Fibroblast of skin of left biceps (primary cell): ENCODE measurements at regions not wholly inside any gene's neighbourhood (a gene's known extent, or its start where the extent isn't known, plus 50 kb on each side); places are given as distances from the start of the nearest gene placed in this dataset.

ENCODE experiments used
- DNase-seq, 2 experiments: peaks; one replicate each; pipeline ENCODE4 v3.0.0-alpha.2; 2013; ENCODE audit warnings: low read depth in 2 of 2

DNA sequence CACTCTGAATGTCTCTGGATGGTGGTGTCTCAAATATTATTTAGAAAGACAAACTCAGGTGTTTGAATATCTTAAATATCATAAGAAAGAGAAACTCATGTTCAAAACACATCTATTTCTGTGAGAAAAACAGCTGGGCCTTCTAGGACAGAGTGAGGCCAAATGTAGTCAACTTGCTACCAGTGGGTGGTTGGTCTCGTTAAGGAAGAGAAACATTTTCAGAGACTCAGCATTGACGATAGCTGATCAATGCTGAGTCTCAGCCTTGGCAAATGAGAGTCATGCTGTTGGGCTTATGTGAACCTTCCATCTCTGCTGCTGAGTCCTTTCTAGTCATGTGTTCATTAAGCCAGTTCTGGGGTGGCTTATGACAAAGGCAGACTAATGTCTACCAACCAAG lies 418.0 kb downstream of the CETN3 start:
- no peak for DNase-seq

DNA sequence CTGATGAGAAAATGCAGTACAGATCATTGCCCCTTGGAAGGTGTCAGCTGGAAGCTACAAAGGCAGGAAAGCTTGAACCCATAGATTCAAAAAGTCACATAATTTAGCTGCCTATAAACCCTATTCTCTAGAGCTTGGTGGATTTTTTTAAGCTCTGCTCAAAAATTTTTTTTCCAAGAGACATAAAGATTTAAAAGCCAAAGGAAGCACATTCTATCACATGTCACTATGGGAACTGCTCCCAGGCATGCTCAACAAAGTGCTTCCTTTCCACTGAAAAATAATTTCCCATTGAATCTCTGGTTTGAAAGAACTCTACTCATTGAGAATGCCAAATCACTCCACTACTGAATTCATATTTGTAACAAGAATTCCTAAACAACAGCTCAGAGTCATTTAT lies 419.8 kb downstream of the CETN3 start:
- no peak for DNase-seq

DNA sequence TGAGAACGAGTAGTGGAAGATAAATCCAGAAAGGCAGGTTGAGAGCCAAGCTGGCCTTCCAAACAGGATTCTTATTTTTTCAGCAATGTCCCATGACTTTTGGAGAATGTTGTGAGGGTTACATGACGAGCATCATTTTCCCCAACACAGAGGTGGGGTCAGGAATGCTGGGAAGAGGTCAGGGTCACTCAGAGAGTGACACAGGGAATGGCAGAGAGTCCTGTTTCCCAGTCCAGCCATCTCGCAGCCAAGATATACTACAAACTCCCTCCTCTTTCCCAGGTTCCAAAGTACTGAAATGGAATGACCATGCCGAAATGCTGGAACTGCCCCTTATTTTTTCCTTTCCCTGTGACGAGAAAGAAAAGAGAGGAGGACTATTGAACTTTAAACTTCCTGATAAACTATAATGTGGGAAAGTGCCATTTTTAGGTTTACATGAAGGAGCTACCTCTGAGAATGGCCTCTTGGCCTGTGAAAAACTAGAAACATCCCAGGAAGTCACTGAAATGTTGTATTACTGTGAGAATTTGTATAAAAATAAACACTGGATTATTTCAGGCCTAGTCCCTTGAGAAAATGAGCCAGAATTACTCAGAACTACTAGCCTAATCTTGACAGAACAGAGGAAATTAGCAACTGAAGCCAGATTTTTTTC lies 420.4 kb downstream of the CETN3 start:
- no peak for DNase-seq

DNA sequence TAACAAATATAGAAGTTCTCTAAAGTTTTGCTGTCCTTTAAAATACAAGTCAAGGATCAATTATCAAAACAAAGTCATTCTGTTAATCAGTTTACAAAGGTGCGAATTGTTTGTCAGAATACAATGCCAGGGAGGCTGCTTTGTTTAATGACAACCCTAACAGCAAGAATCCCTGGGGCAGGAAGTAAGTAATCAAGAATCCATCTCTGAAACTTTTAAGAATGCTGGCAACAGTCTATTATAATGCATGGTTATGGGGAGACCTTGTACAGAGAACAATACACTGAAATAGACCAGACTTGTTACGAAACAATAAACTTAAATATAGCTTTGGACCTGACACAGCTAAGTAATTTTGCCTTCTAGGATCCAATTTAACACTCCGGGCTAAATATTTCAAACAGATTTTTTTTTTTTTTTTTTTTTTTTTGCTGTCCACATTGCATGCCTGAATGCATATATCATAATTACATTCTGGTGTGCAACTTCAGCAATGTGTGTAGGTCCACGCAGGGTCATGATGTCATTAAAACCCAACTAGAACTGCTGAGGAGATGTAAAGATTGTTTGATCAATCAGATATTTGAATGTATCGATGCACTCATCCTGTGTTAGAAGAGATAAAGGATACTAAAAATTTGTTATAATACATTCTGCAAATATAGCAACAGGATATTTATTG lies 421.3 kb downstream of the CETN3 start:
- DNase-seq = peak in 1 of 2 experiments; percentile 15

DNA sequence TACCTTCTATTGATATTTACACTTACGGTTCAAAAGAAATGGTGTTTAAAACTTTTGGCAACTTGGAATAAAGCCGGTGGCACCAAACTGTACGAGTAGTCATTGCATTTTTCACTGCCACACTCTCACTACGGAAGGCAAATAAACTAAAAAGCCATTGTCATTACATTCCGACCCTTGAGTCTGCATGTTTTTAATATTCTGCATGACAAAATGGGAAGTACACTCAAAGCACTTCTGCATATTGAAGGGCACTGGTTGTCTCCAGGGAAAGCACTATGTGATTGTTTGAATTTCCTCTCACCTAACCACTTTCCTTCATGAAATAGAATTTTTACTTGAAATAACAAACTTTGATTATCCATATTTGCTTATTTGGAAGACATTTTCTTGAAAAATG lies 426.3 kb downstream of the CETN3 start:
- no peak for DNase-seq

DNA sequence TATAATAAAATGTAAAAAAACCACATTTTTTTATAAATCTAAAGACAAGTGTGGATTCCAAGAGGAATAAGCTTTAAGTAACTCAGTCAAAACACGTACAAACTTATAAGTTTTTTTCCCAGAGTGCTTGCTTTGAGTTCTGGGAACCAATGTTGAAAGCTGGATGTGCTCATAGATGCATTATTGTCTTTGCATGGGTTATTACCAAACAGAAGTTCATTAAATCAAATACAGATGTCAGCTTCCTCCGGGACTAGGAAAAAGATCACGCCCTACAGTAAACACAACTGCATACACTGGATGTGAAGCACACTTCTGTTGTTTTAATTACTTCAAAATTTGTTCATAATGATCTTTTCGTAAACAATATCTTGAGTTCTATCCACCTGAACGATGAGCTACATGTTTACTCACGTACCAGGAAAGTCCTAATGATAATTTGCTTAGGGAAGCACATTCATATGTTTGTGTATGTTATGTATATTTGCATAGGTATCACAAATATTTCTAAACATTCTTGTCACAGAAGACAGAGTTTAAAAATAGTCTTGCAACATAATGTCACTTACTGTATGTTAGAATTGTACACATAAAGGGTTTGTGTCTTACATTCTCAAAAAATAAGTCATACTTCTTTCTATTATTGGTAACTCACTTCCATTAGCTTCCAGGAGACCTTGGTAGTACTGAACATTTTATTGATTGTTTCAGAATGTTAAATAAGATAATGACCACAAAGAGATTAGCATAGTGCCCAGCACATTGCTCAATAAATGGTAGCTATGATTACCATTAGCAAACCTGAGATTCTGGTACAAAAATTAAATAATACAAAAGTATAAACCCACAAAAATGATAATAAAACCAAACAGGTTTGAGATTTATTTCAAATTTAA lies 427.4 kb downstream of the CETN3 start:
- DNase-seq = peak in 1 of 2 experiments; percentile 54

DNA sequence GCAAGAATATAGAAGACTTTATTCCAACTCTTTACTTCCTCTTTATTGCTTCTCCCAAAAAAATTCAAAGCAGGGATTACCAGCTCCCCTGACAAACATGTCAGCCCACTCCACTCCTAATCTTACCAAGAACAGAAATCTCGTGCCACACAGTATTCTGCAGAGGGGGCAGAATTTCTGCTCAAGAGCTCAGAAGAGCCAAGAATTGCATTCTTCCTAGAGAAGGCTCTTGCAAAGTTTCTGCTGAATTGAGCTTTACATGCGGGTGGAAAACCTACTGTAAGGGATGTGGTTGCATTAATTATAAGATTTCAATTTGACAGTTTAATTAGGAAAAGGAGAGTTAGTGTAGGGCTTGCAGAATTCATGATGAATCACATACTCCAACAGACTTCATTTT lies 428.5 kb downstream of the CETN3 start:
- DNase-seq = no peak

DNA sequence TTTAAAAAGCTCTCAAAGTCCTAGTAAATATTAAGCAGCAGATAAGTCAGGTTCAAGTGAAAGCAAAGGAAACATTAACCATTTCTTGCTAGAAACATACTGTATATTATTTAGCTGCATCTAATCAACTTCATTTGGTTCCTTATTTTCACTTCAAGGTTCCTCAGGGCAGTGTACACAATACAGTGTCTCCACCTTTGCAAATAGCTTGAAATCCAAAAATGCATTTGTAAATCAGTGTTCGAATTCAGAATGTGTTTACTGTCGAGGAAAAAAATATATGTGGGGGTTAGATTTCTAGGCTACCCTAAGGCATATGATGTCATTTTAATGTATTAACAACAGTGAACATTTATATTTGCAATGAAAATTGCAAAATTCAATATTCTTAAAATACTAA lies 436.0 kb downstream of the CETN3 start:
- DNase-seq = no peak

DNA sequence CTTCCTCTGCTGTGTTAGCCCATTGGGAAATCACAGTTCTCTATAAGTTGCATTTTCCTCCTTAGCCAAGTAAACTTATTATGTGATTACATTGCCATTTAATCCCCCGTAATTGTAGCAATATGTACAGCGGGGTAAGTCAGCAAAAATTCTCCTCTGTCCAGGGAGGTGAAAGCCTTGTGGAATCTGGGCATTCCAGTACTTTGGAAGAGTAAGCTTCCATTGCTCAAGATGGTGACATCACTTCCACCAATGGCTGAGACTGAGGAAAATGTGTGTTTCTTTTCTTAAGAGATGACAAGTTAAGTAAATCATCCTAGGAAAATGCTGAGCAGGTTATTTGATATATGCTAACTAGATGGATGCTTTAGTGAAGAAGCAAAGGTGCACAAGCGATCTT lies 436.7 kb downstream of the CETN3 start:
- DNase-seq = peak in 1 of 2 experiments; percentile 41

DNA sequence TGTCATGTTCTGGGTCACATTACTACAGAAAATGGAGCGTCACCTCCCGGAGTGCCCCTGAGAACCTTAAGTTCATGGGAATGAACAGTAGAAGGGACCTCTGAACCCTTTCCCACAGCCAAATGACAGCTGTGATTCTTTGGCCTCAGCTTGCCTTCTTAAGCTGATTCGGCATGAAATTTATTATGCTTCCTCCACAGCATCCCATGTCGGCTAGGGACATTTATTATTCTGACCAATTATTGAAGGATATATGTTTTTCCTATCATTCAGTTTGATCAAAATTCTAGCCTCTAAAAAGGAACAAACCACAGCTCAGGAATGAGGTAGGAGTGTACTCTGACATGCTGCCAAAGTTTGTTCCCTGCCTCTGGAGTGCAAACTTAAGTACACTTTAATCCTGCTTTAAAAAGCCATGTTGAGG lies 440.6 kb downstream of the CETN3 start:
- no peak for DNase-seq

DNA sequence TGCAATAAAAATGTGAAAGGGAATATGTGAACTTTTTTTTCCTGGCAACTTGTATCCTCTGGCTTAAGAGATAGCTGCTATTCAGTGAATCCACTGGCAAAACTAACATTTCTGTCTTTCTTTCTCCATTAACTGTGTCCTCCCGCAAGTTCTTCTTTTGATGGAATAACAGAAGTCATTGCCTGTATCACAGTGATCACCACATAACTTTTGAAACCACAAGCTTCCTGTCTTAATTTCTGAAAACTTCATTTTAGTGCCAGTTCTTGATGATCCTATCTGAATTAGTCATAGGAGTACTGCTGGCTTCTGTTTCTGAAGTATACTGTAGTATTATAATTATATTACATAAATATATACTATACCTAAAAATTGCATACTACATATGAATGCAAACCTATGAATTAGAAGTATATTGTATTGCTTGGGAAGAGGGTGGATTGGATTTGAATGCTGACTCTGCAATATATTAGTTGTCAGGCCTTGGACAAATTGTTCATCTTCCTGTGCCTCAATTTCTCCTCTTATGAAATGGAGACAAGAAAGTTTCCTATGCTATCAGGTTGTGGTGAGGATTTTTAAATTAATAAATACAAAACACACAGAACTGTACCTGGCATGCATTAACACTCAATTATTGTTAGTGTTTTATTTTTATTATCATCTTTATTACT lies 441.6 kb downstream of the CETN3 start:
- peak in 1 of 2 experiments; percentile 18 for DNase-seq

DNA sequence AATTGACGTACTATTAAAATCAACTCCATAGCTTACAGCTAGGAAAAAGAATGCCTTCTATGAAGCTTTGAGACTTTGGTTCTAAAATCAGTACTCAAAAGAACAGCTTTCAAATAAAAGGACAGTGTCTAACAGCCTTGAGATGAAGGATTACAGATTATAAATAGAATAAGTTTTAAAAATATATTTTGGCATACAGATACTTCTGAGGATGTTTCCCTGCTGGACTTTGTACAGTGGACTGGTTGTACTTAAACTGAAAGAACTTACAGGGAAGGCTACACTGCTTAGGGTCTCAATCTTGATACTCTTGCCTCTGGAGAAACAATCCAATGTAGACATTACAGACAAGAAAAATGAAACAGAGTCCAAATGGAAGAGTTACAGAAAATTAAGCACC lies 452.7 kb downstream of the CETN3 start:
- no peak for DNase-seq

DNA sequence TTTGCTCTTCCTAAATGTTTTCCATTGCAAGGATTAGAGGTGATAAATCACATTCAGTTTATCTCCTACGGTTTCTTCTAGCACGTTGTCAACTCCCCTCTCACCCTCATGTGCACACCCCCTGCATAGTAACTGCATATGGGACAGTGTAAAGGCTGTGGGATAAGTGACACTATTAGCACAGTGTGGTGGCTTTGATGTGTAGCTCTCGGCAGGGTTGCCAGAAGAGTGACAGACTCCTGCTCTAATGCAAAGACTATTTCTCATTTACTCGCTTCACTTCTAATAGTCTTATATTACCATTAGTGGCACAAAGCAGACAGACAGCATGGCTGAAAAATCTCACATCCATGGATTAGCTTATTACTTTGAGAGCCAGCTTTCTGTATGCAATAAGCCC lies 454.6 kb downstream of the CETN3 start:
- DNase-seq = no peak

DNA sequence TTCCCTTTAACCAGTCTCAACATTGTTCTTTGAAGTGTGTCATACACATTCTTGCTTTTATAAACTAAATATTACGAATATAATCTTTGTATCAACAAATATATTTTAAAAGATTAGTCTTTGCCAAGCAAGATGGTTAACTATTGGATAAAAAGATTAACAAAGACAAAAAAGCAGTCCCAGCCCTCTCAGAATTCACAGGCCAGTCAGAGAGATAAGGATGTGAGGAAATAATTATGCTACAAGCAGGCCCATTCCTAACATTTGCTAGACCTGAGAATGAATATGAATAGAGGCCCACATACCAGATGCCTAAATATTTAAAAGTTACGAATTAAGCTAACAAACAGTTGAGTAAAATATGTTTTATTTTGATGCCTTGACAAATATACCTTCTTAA lies 457.7 kb downstream of the CETN3 start:
- no peak for DNase-seq

DNA sequence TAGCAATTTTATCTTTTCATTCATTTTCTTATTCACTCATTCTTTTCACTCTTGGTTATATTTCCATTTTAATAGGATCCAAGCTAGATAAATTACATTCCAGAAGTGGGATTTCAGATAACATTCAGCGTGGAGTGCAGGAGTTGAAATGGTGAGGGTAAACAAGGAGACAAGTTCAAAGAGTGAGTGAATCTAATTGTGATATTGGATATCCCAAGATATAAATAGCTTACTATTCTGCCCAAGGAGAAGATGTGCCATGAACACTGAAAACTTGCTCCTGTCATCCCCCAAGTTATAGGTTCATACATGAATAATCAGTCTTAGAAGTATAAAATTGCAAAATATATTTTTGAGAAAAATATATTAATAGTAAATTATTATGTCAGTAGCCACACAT lies 459.3 kb downstream of the CETN3 start:
- no peak for DNase-seq

DNA sequence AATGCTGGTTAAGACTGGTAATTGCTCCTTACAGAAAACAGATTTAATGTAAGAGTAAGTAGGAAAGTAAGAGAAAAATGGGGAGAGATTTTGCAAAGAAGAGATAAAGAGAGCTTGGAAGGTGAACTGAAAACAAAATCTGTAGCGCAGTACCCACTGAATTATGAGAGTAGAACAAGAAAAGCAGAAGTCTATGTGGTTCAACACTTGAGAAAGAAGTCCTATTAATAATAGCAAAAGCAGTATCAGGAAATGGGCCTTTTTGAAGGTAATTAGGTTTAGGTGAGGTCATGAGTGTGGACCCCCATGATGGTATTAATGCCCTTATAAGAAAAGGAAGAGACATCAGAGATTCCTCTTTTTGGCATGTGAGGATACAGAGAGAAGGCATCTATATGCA lies 460.6 kb downstream of the CETN3 start:
- DNase-seq = no peak

DNA sequence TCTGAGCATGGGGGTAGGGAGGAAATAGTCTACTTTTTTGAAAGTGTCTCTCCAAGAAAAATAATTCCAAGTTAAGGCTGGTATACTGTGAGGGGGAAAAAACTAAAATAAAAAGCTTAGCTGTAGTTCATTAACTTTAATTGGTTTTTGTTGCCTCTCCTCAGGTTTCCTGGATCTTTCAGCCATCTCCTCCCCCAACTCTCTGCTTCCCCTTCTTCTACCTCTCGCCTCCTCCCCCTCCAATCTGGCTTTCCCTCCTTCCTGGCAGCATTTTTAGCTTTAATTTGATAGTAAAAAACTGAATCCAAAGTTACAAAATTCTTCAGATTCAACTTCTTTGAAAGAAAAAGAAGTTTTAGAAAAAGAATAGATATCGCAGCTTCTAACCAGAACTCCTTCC lies 462.6 kb downstream of the CETN3 start:
- no peak for DNase-seq

DNA sequence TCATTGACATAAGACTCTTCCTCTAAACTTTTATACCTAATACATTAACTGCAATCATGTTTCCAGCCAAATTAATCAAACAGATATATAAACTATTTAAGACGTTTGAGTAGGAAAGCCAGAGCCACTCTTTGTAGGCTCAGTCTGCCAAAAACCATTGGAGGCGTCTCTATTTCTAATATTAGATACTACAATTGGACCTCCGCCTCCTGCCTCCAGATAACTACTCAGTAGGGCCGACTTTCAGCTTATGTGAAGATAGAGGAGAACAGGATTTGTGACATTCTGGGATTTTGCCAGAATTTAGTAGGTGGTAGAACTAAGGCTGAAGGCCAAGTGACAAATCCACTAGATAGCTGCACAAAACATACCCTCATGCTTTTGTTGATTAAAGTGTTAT lies 463.0 kb downstream of the CETN3 start:
- no peak for DNase-seq

DNA sequence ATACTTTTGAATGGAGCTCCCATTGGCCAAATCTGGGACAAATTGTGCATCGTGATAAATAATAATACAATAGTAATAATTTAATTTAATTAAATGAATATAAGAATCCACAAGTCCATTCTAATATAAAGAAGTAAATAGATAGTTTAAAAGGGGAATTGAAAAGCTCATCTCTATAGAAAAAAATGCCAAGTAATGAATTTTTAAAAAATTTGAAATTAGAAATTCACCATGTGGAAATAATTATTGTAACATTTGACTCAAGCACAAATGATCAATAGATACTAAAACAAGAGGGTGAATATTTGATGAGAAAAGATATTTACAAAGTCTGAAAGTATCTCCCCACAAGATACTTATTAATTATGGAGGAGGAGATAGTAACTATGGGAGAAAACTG lies 467.4 kb downstream of the CETN3 start:
- no peak for DNase-seq

DNA sequence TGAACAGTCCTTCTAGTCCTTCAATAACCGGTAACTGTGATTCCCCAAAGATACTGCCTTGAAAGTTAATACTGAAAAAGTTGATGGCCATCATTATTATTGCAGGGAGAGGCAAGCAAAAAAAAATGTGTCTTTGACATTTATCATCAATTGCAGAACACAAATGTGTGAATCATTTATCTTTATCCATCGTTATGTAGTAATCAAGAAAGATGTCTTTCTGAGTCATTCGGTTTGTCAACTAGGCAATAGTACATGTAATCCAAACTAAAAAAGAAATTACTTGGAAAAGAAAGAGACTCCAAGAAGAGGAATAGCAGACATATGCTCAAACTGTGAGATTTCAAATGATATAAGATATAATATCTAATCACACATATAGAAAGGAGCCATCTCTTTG lies 473.0 kb downstream of the CETN3 start:
- no peak for DNase-seq

DNA sequence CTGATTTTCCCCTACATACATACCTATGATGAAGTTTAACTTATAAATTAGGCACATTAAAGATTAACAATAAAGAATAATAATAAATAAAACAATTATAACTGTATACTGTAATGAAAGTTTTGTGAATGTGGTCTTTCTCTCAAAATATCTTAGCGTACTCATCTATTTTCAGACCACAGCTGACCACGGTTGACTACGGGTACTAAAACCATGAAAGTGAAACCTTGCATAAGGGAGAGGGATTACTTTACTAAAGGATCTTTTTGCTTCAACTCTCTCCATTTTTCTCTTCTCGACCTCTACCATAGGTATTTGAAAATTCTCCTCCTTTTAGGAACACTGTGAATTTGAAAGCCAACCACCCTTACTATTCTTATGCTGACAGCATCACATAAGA lies 475.5 kb downstream of the CETN3 start:
- DNase-seq = no peak

DNA sequence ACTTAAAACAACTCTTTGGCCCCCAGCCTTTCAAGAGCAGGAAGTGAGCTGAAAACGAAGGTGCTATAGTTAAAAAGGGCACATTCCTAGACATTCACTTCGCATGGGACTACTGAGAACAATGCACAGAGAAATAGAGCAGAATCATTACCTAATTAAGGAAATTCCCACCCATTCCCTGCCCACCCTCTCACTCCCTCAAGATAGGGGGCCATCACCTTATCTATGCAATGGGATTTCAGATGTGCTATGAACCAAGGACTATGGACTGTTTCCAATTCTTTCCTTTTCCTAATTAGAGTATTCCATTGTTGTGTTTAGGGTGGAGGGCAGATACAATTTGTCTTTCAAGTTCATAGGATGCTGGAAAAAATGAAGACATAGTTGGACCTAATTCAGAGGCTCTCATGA lies 476.8 kb downstream of the CETN3 start:
- DNase-seq = no peak
